Liver (tissue), 8 donors: ENCODE measurements at regions not wholly inside any gene's neighbourhood (a gene's known extent, or its start where the extent isn't known, plus 50 kb on each side); places are given as distances from the start of the nearest gene placed in this dataset.

Experiments used
- DNase-seq: peaks from one replicate; pipeline ENCODE4 v3.0.0-alpha.2; 2017; ENCODE audit warnings: low spot score
- H3K27ac ChIP-seq, 2 donors: one replicate each; pipeline ENCODE4 v1.7.0; 2013; ENCODE audit warnings: inconsistent platforms in 2 of 2, low read length in 2 of 2, control low read depth in 1 of 2, low read depth in 1 of 2, mild to moderate bottlenecking in 1 of 2
- H3K27me3 ChIP-seq, 4 donors: one replicate each; pipeline versions ENCODE4 v1.6.1 to v1.7.0; 2013; ENCODE audit warnings: low read length in 3 of 4, inconsistent platforms in 1 of 4, mild to moderate bottlenecking in 1 of 4, moderate library complexity in 1 of 4; ENCODE audit not compliant: control insufficient read depth in 4 of 4, insufficient read depth in 4 of 4
- H3K36me3 ChIP-seq, 4 donors: one replicate each; pipeline versions ENCODE4 v1.6.1 to v1.7.0; 2013; ENCODE audit warnings: low read length in 3 of 4, mild to moderate bottlenecking in 3 of 4, low read depth in 1 of 4, moderate library complexity in 1 of 4; ENCODE audit not compliant: control insufficient read depth in 4 of 4, insufficient read depth in 3 of 4
- H3K4me1 ChIP-seq, 4 donors: one replicate each; pipeline versions ENCODE4 v1.6.1 to v1.7.0; 2013; ENCODE audit warnings: low read length in 3 of 4, mild to moderate bottlenecking in 3 of 4, moderate library complexity in 1 of 4; ENCODE audit not compliant: control insufficient read depth in 4 of 4, insufficient read depth in 4 of 4
- H3K4me3 ChIP-seq, 3 donors: one replicate each; pipeline versions ENCODE4 v1.6.1 to v1.7.0; 2013; ENCODE audit warnings: low read length in 3 of 3, control low read depth in 1 of 3, low read depth in 1 of 3, mild to moderate bottlenecking in 1 of 3
- H3K9ac ChIP-seq, 2 donors: one replicate each; pipeline ENCODE4 v1.7.0; 2013; ENCODE audit warnings: low read length in 2 of 2, mild to moderate bottlenecking in 2 of 2, moderate library complexity in 2 of 2, control low read depth in 1 of 2, low read depth in 1 of 2
- H3K9me3 ChIP-seq, 4 donors: one replicate each; pipeline versions ENCODE4 v1.6.1 to v1.7.0; 2013; ENCODE audit warnings: low read length in 3 of 4; ENCODE audit not compliant: control insufficient read depth in 4 of 4
- ATF3 ChIP-seq: IDR thresholded peaks from 2 replicates; pipeline ENCODE4 v1.6.1; 2016; ENCODE audit warnings: antibody characterized with exemption
- EGR1 ChIP-seq, 2 donors: IDR thresholded peaks; 2 replicates each; pipeline ENCODE4 v1.6.1; 2016 to 2018; ENCODE audit warnings: antibody characterized with exemption in 2 of 2, low read depth in 2 of 2
- FOXA1 ChIP-seq: IDR thresholded peaks from 2 replicates; pipeline ENCODE4 v1.6.1; 2016; ENCODE audit warnings: antibody characterized with exemption
- FOXA2 ChIP-seq: IDR thresholded peaks from 2 replicates; pipeline ENCODE4 v1.6.1; 2016; ENCODE audit warnings: antibody characterized with exemption
- GABPA ChIP-seq, 2 donors: IDR thresholded peaks in 1 of 2; conservative IDR thresholded peaks in 1 of 2; 2 replicates each; pipeline ENCODE4 v1.6.1; 2016; ENCODE audit warnings: antibody characterized with exemption in 2 of 2, mild to moderate bottlenecking in 1 of 2, moderate library complexity in 1 of 2
- HNF4A ChIP-seq, 2 donors: conservative IDR thresholded peaks; 2 replicates each; pipeline ENCODE4 v1.6.1; 2016; ENCODE audit warnings: antibody characterized with exemption in 2 of 2, mild to moderate bottlenecking in 2 of 2
- HNF4G ChIP-seq: IDR thresholded peaks from 2 replicates; pipeline ENCODE4 v1.6.1; 2016; ENCODE audit warnings: antibody characterized with exemption
- JUND ChIP-seq, 2 donors: IDR thresholded peaks; 2 replicates each; pipeline ENCODE4 v1.6.1; 2016; ENCODE audit warnings: antibody characterized with exemption in 2 of 2
- NR2F2 ChIP-seq: IDR thresholded peaks from 2 replicates; pipeline ENCODE4 v1.6.1; 2016; ENCODE audit warnings: antibody characterized with exemption
- RAD21 ChIP-seq, 2 donors: IDR thresholded peaks; 2 replicates each; pipeline ENCODE4 v1.6.1; 2016; ENCODE audit warnings: antibody characterized with exemption in 2 of 2, mild to moderate bottlenecking in 2 of 2
- RXRA ChIP-seq, 2 donors: IDR thresholded peaks; 2 replicates each; pipeline ENCODE4 v1.6.1; 2017 to 2018; ENCODE audit warnings: antibody characterized with exemption in 2 of 2, mild to moderate bottlenecking in 1 of 2
- SP1 ChIP-seq: IDR thresholded peaks from 2 replicates; pipeline ENCODE4 v1.6.1; 2018; ENCODE audit warnings: antibody characterized with exemption, mild to moderate bottlenecking
- TAF1 ChIP-seq: conservative IDR thresholded peaks from 2 replicates; pipeline ENCODE4 v1.6.1; 2016; ENCODE audit warnings: antibody characterized with exemption, mild to moderate bottlenecking
- YY1 ChIP-seq: IDR thresholded peaks from 2 replicates; pipeline ENCODE4 v1.6.1; 2016; ENCODE audit warnings: antibody characterized with exemption, mild to moderate bottlenecking
- WGBS: extraction: QIAGEN DNeasy Blood & Tissue Kit; methylation state at CpG from one replicate; pipeline ENCODE4 v1.1.7; 2013; 5-methylcytosine and 5-hydroxymethylcytosine counted together
- TF ChIP-seq, protein P1 (sequence below): fragments of 150-350 bp; IDR thresholded peaks from 2 replicates; pipeline ENCODE4 v1.5.1; 2017; ENCODE audit warnings: improper control_type of control experiment, low read depth, low read length; ENCODE audit not compliant: missing input control
- TF ChIP-seq, protein P2 (sequence below): IDR thresholded peaks from 2 replicates; pipeline ENCODE4 v1.6.1; 2016; ENCODE audit warnings: antibody characterized with exemption
- TF ChIP-seq, protein P3 (sequence below): IDR thresholded peaks from 2 replicates; pipeline ENCODE4 v1.6.1; 2016; ENCODE audit warnings: antibody characterized with exemption
- TF ChIP-seq, protein P4 (sequence below): IDR thresholded peaks from 2 replicates; pipeline ENCODE4 v1.6.1; 2016; ENCODE audit warnings: antibody characterized with exemption, mild to moderate bottlenecking
- donor health status: healthy.
- donor health status: healthy.
- donor health status: healthy.
- donor health status: healthy.
- donor health status: healthy.

DNA sequence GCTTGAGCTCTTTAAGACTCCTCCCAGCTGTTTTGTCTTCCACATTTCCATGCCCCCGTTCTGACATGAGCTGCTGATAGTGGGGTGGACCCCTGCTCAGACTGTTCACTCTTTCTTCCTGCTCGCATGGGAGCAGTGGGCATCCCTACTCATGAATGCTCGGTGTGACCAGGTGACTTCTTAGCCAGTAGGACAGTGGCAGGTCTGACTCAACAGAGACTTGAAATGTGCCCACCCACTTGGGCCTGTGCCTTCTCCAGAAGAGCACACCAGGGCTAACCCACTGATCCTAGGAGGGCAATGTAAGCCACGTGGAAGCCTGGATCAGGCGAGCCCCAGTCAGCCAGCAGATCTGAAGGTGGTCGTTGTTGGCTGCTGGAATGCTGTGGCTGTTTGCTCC is 582.0 kb downstream of the QKI start:
- Histone ChIP-seq H3K27ac (no peak overlapping the region), H3K27me3 (no peaks in the 10 kb centered on the region), H3K4me1 (no peaks in the 10 kb centered on the region), H3K4me3 (no peak overlapping the region), H3K9me3 (no peaks in the 10 kb centered on the region), H3K9ac (no peak overlapping the region), H3K36me3 (no peaks in the 10 kb centered on the region)
- WGBS, result 83% methylated on average over 6 of the region's 6 CpGs
- TF ChIP-seq, protein P1, sequence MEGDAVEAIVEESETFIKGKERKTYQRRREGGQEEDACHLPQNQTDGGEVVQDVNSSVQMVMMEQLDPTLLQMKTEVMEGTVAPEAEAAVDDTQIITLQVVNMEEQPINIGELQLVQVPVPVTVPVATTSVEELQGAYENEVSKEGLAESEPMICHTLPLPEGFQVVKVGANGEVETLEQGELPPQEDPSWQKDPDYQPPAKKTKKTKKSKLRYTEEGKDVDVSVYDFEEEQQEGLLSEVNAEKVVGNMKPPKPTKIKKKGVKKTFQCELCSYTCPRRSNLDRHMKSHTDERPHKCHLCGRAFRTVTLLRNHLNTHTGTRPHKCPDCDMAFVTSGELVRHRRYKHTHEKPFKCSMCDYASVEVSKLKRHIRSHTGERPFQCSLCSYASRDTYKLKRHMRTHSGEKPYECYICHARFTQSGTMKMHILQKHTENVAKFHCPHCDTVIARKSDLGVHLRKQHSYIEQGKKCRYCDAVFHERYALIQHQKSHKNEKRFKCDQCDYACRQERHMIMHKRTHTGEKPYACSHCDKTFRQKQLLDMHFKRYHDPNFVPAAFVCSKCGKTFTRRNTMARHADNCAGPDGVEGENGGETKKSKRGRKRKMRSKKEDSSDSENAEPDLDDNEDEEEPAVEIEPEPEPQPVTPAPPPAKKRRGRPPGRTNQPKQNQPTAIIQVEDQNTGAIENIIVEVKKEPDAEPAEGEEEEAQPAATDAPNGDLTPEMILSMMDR, result no peak
- TF ChIP-seq YY1 (no peak), SP1 (no peak), HNF4A (conservative IDR thresholded peaks at IDR 0.05) (no peak), ATF3 (no peak), EGR1 (IDR thresholded peaks at IDR 0.05; ENCODE audit: low read depth in 2 of 2) (no peak), TAF1 (no peak)
- TF ChIP-seq, protein P2, sequence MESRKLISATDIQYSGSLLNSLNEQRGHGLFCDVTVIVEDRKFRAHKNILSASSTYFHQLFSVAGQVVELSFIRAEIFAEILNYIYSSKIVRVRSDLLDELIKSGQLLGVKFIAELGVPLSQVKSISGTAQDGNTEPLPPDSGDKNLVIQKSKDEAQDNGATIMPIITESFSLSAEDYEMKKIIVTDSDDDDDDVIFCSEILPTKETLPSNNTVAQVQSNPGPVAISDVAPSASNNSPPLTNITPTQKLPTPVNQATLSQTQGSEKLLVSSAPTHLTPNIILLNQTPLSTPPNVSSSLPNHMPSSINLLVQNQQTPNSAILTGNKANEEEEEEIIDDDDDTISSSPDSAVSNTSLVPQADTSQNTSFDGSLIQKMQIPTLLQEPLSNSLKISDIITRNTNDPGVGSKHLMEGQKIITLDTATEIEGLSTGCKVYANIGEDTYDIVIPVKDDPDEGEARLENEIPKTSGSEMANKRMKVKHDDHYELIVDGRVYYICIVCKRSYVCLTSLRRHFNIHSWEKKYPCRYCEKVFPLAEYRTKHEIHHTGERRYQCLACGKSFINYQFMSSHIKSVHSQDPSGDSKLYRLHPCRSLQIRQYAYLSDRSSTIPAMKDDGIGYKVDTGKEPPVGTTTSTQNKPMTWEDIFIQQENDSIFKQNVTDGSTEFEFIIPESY, result no peak
- TF ChIP-seq, protein P3, sequence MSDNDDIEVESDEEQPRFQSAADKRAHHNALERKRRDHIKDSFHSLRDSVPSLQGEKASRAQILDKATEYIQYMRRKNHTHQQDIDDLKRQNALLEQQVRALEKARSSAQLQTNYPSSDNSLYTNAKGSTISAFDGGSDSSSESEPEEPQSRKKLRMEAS, result no peak
- DNase-seq, result no peak

DNA sequence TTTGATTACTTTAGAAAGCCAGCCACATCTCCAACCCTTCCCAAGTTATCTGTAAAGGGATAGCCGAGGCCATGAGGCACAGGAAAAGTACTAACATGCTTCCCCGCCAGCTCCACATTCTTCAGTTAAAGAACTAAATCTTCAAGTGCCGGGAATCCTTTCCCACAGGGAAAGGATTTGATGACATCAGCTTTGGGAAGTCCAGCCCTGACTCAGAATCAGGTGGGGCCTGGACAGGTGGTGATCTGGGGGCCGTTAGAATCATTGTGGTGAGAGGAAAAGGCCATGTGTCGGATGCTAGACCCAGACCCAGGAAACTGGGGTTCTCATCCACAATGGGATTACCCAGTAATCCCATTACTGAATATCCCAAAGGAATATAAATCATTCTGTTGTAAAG is 580.0 kb downstream of the QKI start:
- no peak for DNase-seq
- 70% methylated on average over 5 of the region's 5 CpGs for WGBS
- Histone ChIP-seq H3K36me3 (no peaks in the 10 kb centered on the region), H3K4me1 (no peaks in the 10 kb centered on the region), H3K27ac (no peak overlapping the region), H3K27me3 (no peaks in the 10 kb centered on the region), H3K9ac (no peak overlapping the region), H3K9me3 (no peaks in the 10 kb centered on the region), H3K4me3 (no peak overlapping the region)
- TF ChIP-seq TAF1 (no peak), HNF4A (conservative IDR thresholded peaks at IDR 0.05) (no peak), ATF3 (no peak), HNF4G (no peak), NR2F2 (no peak), RXRA (IDR thresholded peaks at IDR 0.05) (no peak), SP1 (no peak), FOXA1 (no peak), GABPA (IDR thresholded peaks at IDR 0.05 in 1 of 2, conservative IDR thresholded peaks at IDR 0.05 in 1 of 2) (no peak), FOXA2 (no peak), YY1 (no peak), EGR1 (IDR thresholded peaks at IDR 0.05; ENCODE audit: low read depth in 2 of 2) (no peak), RAD21 (IDR thresholded peaks at IDR 0.05) (no peak), JUND (IDR thresholded peaks at IDR 0.05) (no peak)
- TF ChIP-seq, protein P2, result no peak
- TF ChIP-seq, protein P1, result no peak
- TF ChIP-seq, protein P4, sequence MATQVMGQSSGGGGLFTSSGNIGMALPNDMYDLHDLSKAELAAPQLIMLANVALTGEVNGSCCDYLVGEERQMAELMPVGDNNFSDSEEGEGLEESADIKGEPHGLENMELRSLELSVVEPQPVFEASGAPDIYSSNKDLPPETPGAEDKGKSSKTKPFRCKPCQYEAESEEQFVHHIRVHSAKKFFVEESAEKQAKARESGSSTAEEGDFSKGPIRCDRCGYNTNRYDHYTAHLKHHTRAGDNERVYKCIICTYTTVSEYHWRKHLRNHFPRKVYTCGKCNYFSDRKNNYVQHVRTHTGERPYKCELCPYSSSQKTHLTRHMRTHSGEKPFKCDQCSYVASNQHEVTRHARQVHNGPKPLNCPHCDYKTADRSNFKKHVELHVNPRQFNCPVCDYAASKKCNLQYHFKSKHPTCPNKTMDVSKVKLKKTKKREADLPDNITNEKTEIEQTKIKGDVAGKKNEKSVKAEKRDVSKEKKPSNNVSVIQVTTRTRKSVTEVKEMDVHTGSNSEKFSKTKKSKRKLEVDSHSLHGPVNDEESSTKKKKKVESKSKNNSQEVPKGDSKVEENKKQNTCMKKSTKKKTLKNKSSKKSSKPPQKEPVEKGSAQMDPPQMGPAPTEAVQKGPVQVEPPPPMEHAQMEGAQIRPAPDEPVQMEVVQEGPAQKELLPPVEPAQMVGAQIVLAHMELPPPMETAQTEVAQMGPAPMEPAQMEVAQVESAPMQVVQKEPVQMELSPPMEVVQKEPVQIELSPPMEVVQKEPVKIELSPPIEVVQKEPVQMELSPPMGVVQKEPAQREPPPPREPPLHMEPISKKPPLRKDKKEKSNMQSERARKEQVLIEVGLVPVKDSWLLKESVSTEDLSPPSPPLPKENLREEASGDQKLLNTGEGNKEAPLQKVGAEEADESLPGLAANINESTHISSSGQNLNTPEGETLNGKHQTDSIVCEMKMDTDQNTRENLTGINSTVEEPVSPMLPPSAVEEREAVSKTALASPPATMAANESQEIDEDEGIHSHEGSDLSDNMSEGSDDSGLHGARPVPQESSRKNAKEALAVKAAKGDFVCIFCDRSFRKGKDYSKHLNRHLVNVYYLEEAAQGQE, result no peak
- TF ChIP-seq, protein P3, result no peak
